Adrenal gland (tissue), 5 donors: ENCODE measurements at regions not wholly inside any gene's neighbourhood (a gene's known extent, or its start where the extent isn't known, plus 50 kb on each side); places are given as distances from the start of the nearest gene placed in this dataset.

Experiments used
- POLR2A ChIP-seq, 2 donors: fragments of 450-650 bp; IDR thresholded peaks; one replicate each; pipeline ENCODE4 v1.6.1; 2017; ENCODE audit warnings: antibody characterized with exemption in 2 of 2, mild to moderate bottlenecking in 2 of 2, moderate library complexity in 1 of 2
- TF ChIP-seq, protein P1 (sequence below), 6 experiments: fragments of 450-650 bp in 4 of 6; fragments of 200-600 bp in 2 of 6; sonication (generic) in 1 of 6; IDR thresholded peaks; 1 replicate in 5 of 6; 2 replicates in 1 of 6; pipeline versions ENCODE4 v1.5.1 to v1.8.0; 2016 to 2021; ENCODE audit warnings: antibody characterized with exemption in 6 of 6, mild to moderate bottlenecking in 2 of 6, moderate library complexity in 1 of 6
- donor health status: DM: no; HTN: no; CAD: no.

DNA sequence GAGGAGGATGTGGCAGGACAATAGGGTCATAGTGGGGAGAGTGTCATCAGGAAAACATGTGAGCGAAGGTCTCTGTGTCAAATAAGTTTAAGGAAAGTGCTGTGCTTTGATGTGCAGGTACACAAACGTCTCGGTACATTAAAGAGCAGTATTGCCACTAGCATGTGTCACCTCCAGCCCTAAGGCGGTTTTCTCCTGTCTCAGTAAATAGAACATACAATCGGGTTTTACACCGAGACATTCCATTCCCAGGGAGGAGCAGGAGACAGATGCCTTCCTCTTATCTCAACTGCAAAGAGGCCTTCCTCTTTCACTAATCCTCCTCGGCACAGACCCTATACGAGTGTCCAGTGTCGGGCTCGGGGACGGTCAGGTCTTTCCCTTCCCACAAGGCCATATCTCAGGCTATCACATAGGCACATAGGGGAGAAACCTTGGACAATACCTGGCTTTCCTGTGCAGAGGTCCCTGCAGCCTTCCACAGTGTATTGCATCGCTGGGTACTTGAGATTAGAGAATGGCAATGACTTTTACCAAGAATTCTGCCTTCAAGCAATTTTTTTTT lies 684.5 kb downstream of the PDHA2 start:
- TF ChIP-seq, protein P1, sequence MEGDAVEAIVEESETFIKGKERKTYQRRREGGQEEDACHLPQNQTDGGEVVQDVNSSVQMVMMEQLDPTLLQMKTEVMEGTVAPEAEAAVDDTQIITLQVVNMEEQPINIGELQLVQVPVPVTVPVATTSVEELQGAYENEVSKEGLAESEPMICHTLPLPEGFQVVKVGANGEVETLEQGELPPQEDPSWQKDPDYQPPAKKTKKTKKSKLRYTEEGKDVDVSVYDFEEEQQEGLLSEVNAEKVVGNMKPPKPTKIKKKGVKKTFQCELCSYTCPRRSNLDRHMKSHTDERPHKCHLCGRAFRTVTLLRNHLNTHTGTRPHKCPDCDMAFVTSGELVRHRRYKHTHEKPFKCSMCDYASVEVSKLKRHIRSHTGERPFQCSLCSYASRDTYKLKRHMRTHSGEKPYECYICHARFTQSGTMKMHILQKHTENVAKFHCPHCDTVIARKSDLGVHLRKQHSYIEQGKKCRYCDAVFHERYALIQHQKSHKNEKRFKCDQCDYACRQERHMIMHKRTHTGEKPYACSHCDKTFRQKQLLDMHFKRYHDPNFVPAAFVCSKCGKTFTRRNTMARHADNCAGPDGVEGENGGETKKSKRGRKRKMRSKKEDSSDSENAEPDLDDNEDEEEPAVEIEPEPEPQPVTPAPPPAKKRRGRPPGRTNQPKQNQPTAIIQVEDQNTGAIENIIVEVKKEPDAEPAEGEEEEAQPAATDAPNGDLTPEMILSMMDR (IDR thresholded peaks at IDR 0.05) = no peak
- TF ChIP-seq POLR2A (IDR thresholded peaks at IDR 0.05) = no peak
